Esophagus squamous epithelium (tissue), 5 donors: ENCODE measurements at regions not wholly inside any gene's neighbourhood (a gene's known extent, or its start where the extent isn't known, plus 50 kb on each side); places are given as distances from the start of the nearest gene placed in this dataset.
"Not testable (repeated sequence)": the region's sequence is repeated elsewhere in the genome, so short reads cannot be mapped to it uniquely, and the experiment has no call there.

Experiments used
- DNase-seq: peaks from one replicate; lab custom pipeline; 2025; lab: John Stamatoyannopoulos, UW
- H3K27ac ChIP-seq, 4 donors: fragments of 200-600 bp; sonication (generic); one replicate each; pipeline ENCODE4 v1.5.1; 2016 to 2019; ENCODE audit warnings: mild to moderate bottlenecking in 1 of 4
- H3K27me3 ChIP-seq, 4 donors: fragments of 200-600 bp; sonication (generic); 1 replicate in 3 of 4; 2 replicates in 1 of 4; pipeline versions ENCODE4 v1.5.1 to v1.6.0; 2017 to 2021; ENCODE audit warnings: antibody characterized with exemption in 1 of 4
- H3K36me3 ChIP-seq, 3 donors: fragments of 200-600 bp; sonication (generic); one replicate each; pipeline ENCODE4 v1.5.1; 2016 to 2019
- H3K4me1 ChIP-seq, 3 donors: fragments of 200-600 bp; sonication (generic); one replicate each; pipeline ENCODE4 v1.5.1; 2017 to 2019
- H3K4me3 ChIP-seq, 4 donors: fragments of 200-600 bp; sonication (generic); 1 replicate in 3 of 4; 2 replicates in 1 of 4; pipeline ENCODE4 v1.5.1; 2016 to 2019; ENCODE audit warnings: mild to moderate bottlenecking in 2 of 4, moderate library complexity in 1 of 4
- H3K9me3 ChIP-seq, 3 donors: fragments of 200-600 bp; sonication (generic); one replicate each; pipeline ENCODE4 v1.5.1; 2016 to 2019
- CTCF ChIP-seq, 6 experiments: fragments of 450-650 bp in 4 of 6; fragments of 200-600 bp in 2 of 6; sonication (generic) in 2 of 6; IDR thresholded peaks; one replicate each; pipeline ENCODE4 v1.5.1; 2016 to 2019; ENCODE audit warnings: antibody characterized with exemption in 6 of 6, mild to moderate bottlenecking in 4 of 6, moderate library complexity in 4 of 6
- POLR2A ChIP-seq, 4 donors: fragments of 450-650 bp; IDR thresholded peaks; one replicate each; pipeline ENCODE4 v1.6.1; 2017; ENCODE audit warnings: antibody characterized with exemption in 4 of 4, mild to moderate bottlenecking in 4 of 4, moderate library complexity in 3 of 4
- WGBS, 2 donors: methylation state at CpG; one replicate each; pipeline ENCODE4 v1.1.5; 2018; 5-methylcytosine and 5-hydroxymethylcytosine counted together
- intact Hi-C: fragments of 100-400 bp; cut with DNase I; formaldehyde crosslinking; loops from one replicate; pipeline ENCODE4 v1.15.0; 2022
- donor health status: DM: yes; HTN: yes; CAD: no.

GRCh38 chr17:20908313-20909267, 134.2 kb downstream of the USP22 start:
- intact Hi-C loops: no loop called here
- Histone ChIP-seq H3K4me1 (peaks cover 0 to 19% (median 6%) of the 10 kb centered on the region in 3 donors), H3K27ac (peak overlapping the region; percentile 84 to 92 (median 89)), H3K9me3 (no peaks in the 10 kb centered on the region), H3K27me3 (no peaks in the 10 kb centered on the region), H3K36me3 (no peaks in the 10 kb centered on the region), H3K4me3 (peak overlapping the region; percentile 42 to 69 (median 54))
- peak; percentile 24 for DNase-seq
- peak in 1 of 4 donors; percentile 43 for TF ChIP-seq POLR2A (IDR thresholded peaks at IDR 0.05)
- peak in 5 of 6 experiments; percentile 42 to 65 (median 48) for TF ChIP-seq CTCF (IDR thresholded peaks at IDR 0.05)
- WGBS, 2 donors: 10 to 16% methylated on average over 17 to 32 of the region's 43 CpGs

GRCh38 chr17:20914658-20915057, 128.2 kb downstream of the USP22 start:
- intact Hi-C loops: no loop called here
- DNase-seq: no peak
- Histone ChIP-seq H3K27me3 (peaks cover 0 to 4% (median 0%) of the 10 kb centered on the region in 4 donors), H3K4me1 (peaks cover 0 to 10% (median 0%) of the 10 kb centered on the region in 3 donors), H3K9me3 (no peaks in the 10 kb centered on the region), H3K36me3 (no peaks in the 10 kb centered on the region), H3K27ac (no peak overlapping the region), H3K4me3 (no peak overlapping the region)
- no peak for TF ChIP-seq CTCF (IDR thresholded peaks at IDR 0.05)
- no peak for TF ChIP-seq POLR2A (IDR thresholded peaks at IDR 0.05)
- WGBS, 2 donors: 24 to 52% methylated on average over 4 of the region's 4 CpGs

GRCh38 chr17:20916383-20916782, 126.4 kb downstream of the USP22 start:
- H3K36me3 ChIP-seq: no peaks in the 10 kb centered on the region
- peak overlapping the region in 2 of 4 donors; percentile 8 to 42 for H3K4me3 ChIP-seq
- peak overlapping the region in 2 of 4 donors; percentile 25 for H3K27ac ChIP-seq
- WGBS, 2 donors: 40 to 56% methylated on average over 4 of the region's 4 CpGs
- intact Hi-C loops: no loop called here
- peaks cover 0 to 10% (median 0%) of the 10 kb centered on the region in 3 donors for H3K4me1 ChIP-seq
- DNase-seq: no peak
- no peak for TF ChIP-seq CTCF (IDR thresholded peaks at IDR 0.05)
- TF ChIP-seq POLR2A (IDR thresholded peaks at IDR 0.05): no peak
- H3K27me3 ChIP-seq: peaks cover 0 to 4% (median 0%) of the 10 kb centered on the region in 4 donors
- no peaks in the 10 kb centered on the region for H3K9me3 ChIP-seq

GRCh38 chr17:20917610-20918306, 125.1 kb downstream of the USP22 start:
- DNase-seq, H3K27ac ChIP-seq, H3K27me3 ChIP-seq, H3K36me3 ChIP-seq, intact Hi-C loops, H3K4me3 ChIP-seq, H3K9me3 ChIP-seq: not testable (repeated sequence)
- H3K4me1 ChIP-seq: peaks cover 0 to 10% (median 0%) of the 10 kb centered on the region in 3 donors
- WGBS, 2 donors: 90 to 91% methylated on average over 8 of the region's 10 CpGs

- TF ChIP-seq POLR2A (IDR thresholded peaks at IDR 0.05) (no peak), CTCF (IDR thresholded peaks at IDR 0.05) (no peak)
- DNase-seq: no peak
- no peaks in the 10 kb centered on the region for H3K9me3 ChIP-seq
- peaks cover 0 to 10% (median 0%) of the 10 kb centered on the region in 3 donors for H3K4me1 ChIP-seq
- intact Hi-C loops: no loop called here
- no peaks in the 10 kb centered on the region for H3K36me3 ChIP-seq
- peaks cover 0 to 4% (median 0%) of the 10 kb centered on the region in 4 donors for H3K27me3 ChIP-seq
- H3K4me3 ChIP-seq: no peak overlapping the region
- peak overlapping the region in 1 of 4 donors; percentile 25 for H3K27ac ChIP-seq
- WGBS, 2 donors: 64 to 66% methylated on average over 3 of the region's 3 CpGs
Measured at GRCh38 chr17:20920095-20920814, 122.6 kb downstream of the USP22 start.
